Caco-2 (cell line): ENCODE measurements at regions not wholly inside any gene's neighbourhood (a gene's known extent, or its start where the extent isn't known, plus 50 kb on each side); places are given as distances from the start of the nearest gene placed in this dataset.

ENCODE experiments used
- BruUV-seq: library from RNA; stranded (reverse); fragments of 400-500 nt; replicated peaks from 2 replicates; lab custom pipeline; 2021; lab: Mats Ljungman, UMichigan
- CTCF ChIA-PET: fragments of 300-600 bp; sonication (Branson Sonifier 250); formaldehyde crosslinking; loops from one replicate; lab custom pipeline; 2022; ENCODE audit warnings: antibody characterized with exemption; lab: Charles Lee
- POLR2A ChIA-PET: fragments of 300-600 bp; sonication (Branson Sonifier 250); formaldehyde crosslinking; loops from one replicate; lab custom pipeline; 2022; ENCODE audit warnings: antibody characterized with exemption; lab: Charles Lee
- DNase-seq, 2 experiments: peaks; one replicate each; pipeline versions ENCODE4 v3.0.0 to v3.0.0-alpha.2; 2020 to 2022
- H3K27me3 ChIP-seq: replicated peaks from 2 replicates; pipeline ENCODE4 v1.6.0; 2011; ENCODE audit warnings: low read length; ENCODE audit not compliant: control insufficient read depth, insufficient read depth
- H3K36me3 ChIP-seq: 2 replicates; pipeline ENCODE4 v1.5.1; 2011; ENCODE audit warnings: low read length; ENCODE audit not compliant: control insufficient read depth, insufficient read depth
- H3K4me1 ChIP-seq: fragments of 250-450 bp; sonication (Bioruptor Pico); 2 replicates; pipeline ENCODE4 v1.5.1; 2020; ENCODE audit warnings: mild to moderate bottlenecking
- H3K4me3 ChIP-seq: 2 replicates; pipeline ENCODE4 v1.5.1; 2011; ENCODE audit warnings: low read depth, mild to moderate bottlenecking, control low read depth, low read length
- H3K9me3 ChIP-seq: fragments of 250-450 bp; sonication (Bioruptor Pico); 2 replicates; pipeline ENCODE4 v1.5.1; 2020; ENCODE audit warnings: mild to moderate bottlenecking, moderate library complexity
- H3K27ac Mint-ChIP-seq: one replicate; pipeline ENCODE4 v1.8.0; 2022; ENCODE audit warnings: mixed read lengths; ENCODE audit not compliant: unreplicated experiment
- H3K27me3 Mint-ChIP-seq: one replicate; pipeline ENCODE4 v1.8.0; 2022; ENCODE audit warnings: mixed read lengths; ENCODE audit not compliant: insufficient read depth, unreplicated experiment
- H3K36me3 Mint-ChIP-seq: one replicate; pipeline ENCODE4 v1.8.0; 2022; ENCODE audit warnings: mild to moderate bottlenecking, mixed read lengths; ENCODE audit not compliant: insufficient read depth, unreplicated experiment
- H3K4me1 Mint-ChIP-seq: one replicate; pipeline ENCODE4 v1.8.0; 2022; ENCODE audit warnings: low read depth, mixed read lengths; ENCODE audit not compliant: unreplicated experiment
- H3K4me3 Mint-ChIP-seq: one replicate; pipeline ENCODE4 v1.8.0; 2022; ENCODE audit warnings: mild to moderate bottlenecking, moderate library complexity, mixed read lengths; ENCODE audit not compliant: unreplicated experiment
- H3K9me3 Mint-ChIP-seq: one replicate; pipeline ENCODE4 v1.8.0; 2022; ENCODE audit warnings: mixed read lengths; ENCODE audit not compliant: unreplicated experiment
- intact Hi-C: fragments of 100-400 bp; cut with micrococcal nuclease; formaldehyde crosslinking; loops from one replicate; pipeline ENCODE4 v1.10.0; 2022; ENCODE audit not compliant: unreplicated experiment
- TF ChIP-seq, protein P1 (sequence below), 2 experiments: fragments of 200-600 bp in 1 of 2; IDR thresholded peaks; 1 replicate in 1 of 2; 2 replicates in 1 of 2; pipeline versions ENCODE4 v1.5.1 to v1.8.0; 2011 to 2022; ENCODE audit warnings: antibody characterized with exemption in 1 of 2, control low read depth in 1 of 2, inconsistent platforms in 1 of 2, low read depth in 1 of 2, low read length in 1 of 2, mild to moderate bottlenecking in 1 of 2, moderate library complexity in 1 of 2; ENCODE audit not compliant: insufficient read depth in 1 of 2, severe bottlenecking in 1 of 2, unreplicated experiment in 1 of 2

DNA sequence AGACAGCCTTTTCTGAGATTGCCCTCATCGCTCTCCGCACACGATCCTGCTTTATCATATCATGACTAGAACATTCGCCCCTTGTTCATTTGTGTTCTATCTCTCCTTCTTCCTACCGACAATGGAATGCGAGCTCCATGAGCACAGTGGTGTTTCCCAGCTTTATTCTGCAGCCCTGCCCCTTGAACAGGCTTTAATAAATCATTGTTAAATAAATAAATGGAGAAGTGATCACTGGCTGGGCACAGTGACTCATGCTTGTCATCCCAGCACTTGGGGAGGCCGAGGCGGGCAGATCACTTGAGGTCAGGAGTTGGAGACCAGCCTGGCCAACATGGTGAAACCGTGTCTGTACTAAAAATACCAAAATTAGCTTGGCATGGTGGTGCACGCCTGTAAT, 1063.3 kb upstream of the EEF2KMT start:
- H3K36me3 ChIP-seq, result no peaks in the 10 kb centered on the region
- H3K4me3 Mint-ChIP-seq, result no peak overlapping the region
- H3K9me3 Mint-ChIP-seq, result no peaks in the 10 kb centered on the region
- TF ChIP-seq, protein P1, sequence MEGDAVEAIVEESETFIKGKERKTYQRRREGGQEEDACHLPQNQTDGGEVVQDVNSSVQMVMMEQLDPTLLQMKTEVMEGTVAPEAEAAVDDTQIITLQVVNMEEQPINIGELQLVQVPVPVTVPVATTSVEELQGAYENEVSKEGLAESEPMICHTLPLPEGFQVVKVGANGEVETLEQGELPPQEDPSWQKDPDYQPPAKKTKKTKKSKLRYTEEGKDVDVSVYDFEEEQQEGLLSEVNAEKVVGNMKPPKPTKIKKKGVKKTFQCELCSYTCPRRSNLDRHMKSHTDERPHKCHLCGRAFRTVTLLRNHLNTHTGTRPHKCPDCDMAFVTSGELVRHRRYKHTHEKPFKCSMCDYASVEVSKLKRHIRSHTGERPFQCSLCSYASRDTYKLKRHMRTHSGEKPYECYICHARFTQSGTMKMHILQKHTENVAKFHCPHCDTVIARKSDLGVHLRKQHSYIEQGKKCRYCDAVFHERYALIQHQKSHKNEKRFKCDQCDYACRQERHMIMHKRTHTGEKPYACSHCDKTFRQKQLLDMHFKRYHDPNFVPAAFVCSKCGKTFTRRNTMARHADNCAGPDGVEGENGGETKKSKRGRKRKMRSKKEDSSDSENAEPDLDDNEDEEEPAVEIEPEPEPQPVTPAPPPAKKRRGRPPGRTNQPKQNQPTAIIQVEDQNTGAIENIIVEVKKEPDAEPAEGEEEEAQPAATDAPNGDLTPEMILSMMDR (IDR thresholded peaks at IDR 0.05; ENCODE audit: insufficient read depth in 1 of 2, low read depth in 1 of 2, low read length in 1 of 2, severe bottlenecking in 1 of 2, unreplicated experiment in 1 of 2), result no peak
- intact Hi-C loops, result no loop called here
- H3K9me3 ChIP-seq, result no peaks in the 10 kb centered on the region
- H3K4me1 Mint-ChIP-seq, result no peaks in the 10 kb centered on the region
- ChIA-PET POLR2A (no interaction called here), CTCF (no interaction called here)
- DNase-seq, result no peak
- no peak overlapping the region for H3K4me3 ChIP-seq
- BruUV-seq, result no TSS peak
- H3K27me3 ChIP-seq, result no peaks in the 10 kb centered on the region
- no peaks in the 10 kb centered on the region for H3K4me1 ChIP-seq
- H3K36me3 Mint-ChIP-seq, result no peaks in the 10 kb centered on the region
- peaks cover 6% of the 10 kb centered on the region for H3K27me3 Mint-ChIP-seq
- H3K27ac Mint-ChIP-seq, result no peak overlapping the region

DNA sequence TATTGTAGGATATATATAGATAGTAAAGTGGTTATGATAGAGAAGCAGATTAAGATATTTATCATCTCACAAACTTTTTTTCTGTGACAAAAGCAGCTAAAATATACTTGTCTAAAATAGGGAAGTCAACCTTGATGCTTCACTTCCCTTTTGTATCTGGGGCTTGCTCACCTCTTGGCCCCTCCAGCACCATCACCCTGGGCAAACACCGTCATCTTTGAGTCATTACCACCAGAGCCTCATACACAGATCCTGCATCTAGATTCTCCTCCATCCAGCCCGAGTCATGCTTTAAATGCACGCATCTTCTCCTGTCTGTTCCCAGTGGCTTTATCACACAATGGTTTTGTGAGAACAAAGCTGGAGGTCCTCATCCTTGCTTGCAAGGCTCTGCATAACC, 1062.7 kb upstream of the EEF2KMT start:
- Mint-ChIP-seq H3K4me1 (no peaks in the 10 kb centered on the region), H3K4me3 (no peak overlapping the region), H3K36me3 (no peaks in the 10 kb centered on the region), H3K9me3 (no peaks in the 10 kb centered on the region), H3K27ac (no peak overlapping the region), H3K27me3 (peaks cover 6% of the 10 kb centered on the region)
- BruUV-seq, result no TSS peak
- CTCF ChIA-PET, result no interaction called here
- Histone ChIP-seq H3K36me3 (no peaks in the 10 kb centered on the region), H3K27me3 (no peaks in the 10 kb centered on the region), H3K4me1 (no peaks in the 10 kb centered on the region), H3K4me3 (no peak overlapping the region), H3K9me3 (no peaks in the 10 kb centered on the region)
- no peak for DNase-seq
- POLR2A ChIA-PET, result no interaction called here
- intact Hi-C loops, result no loop called here
- TF ChIP-seq, protein P1 (IDR thresholded peaks at IDR 0.05; ENCODE audit: insufficient read depth in 1 of 2, low read depth in 1 of 2, low read length in 1 of 2, severe bottlenecking in 1 of 2, unreplicated experiment in 1 of 2), result no peak

DNA sequence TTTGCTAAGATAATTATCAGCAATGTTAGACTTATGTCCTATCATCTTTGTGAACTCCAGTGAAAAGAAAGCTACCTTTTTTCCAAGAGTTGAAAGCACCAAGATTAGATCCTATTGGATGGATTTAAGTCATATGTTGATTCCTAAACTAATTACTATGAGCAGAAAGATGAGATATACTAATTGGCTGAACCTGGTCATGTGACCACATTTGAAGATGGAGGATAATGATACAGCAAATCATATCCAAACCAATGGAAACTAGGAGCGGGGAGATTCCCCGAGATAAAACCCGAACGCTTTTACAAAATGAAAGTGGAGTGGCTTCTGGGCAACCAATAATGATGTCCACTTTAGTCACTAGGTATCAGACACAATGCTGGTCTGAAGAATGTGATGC, 1060.2 kb upstream of the EEF2KMT start:
- POLR2A ChIA-PET, result no interaction called here
- CTCF ChIA-PET, result no interaction called here
- intact Hi-C loops, result no loop called here
- H3K27me3 ChIP-seq, result no peaks in the 10 kb centered on the region
- H3K36me3 ChIP-seq, result no peaks in the 10 kb centered on the region
- no peaks in the 10 kb centered on the region for H3K9me3 ChIP-seq
- H3K9me3 Mint-ChIP-seq, result no peaks in the 10 kb centered on the region
- no TSS peak for BruUV-seq
- H3K27me3 Mint-ChIP-seq, result peaks cover 3% of the 10 kb centered on the region
- H3K4me1 Mint-ChIP-seq, result no peaks in the 10 kb centered on the region
- TF ChIP-seq, protein P1 (IDR thresholded peaks at IDR 0.05; ENCODE audit: insufficient read depth in 1 of 2, low read depth in 1 of 2, low read length in 1 of 2, severe bottlenecking in 1 of 2, unreplicated experiment in 1 of 2), result no peak
- DNase-seq, result no peak
- H3K4me3 ChIP-seq, result no peak overlapping the region
- no peaks in the 10 kb centered on the region for H3K36me3 Mint-ChIP-seq
- H3K4me1 ChIP-seq, result no peaks in the 10 kb centered on the region
- H3K4me3 Mint-ChIP-seq, result no peak overlapping the region
- H3K27ac Mint-ChIP-seq, result no peak overlapping the region
